Stimulated activated CD4-positive, alpha-beta T cell treated with anti-CD3 and anti-CD28 coated beads, TNF-alpha, amount 100 ng/mL, for 1 hour (primary cell): ENCODE measurements at regions not wholly inside any gene's neighbourhood (a gene's known extent, or its start where the extent isn't known, plus 50 kb on each side); places are given as distances from the start of the nearest gene placed in this dataset.

Source experiments
- DNase-seq, 3 donors: peaks; one replicate each; pipeline ENCODE4 v3.0.0-alpha.2; 2020; ENCODE audit warnings: low read depth in 3 of 3, low spot score in 1 of 3

GRCh38 chr10:81008726-81009125, 471.0 kb downstream of the SH2D4B start:
- no peak for DNase-seq

- no peak for DNase-seq
These were observed 471.6 kb downstream of the SH2D4B start for GRCh38 chr10:81009296-81009695.

DNA sequence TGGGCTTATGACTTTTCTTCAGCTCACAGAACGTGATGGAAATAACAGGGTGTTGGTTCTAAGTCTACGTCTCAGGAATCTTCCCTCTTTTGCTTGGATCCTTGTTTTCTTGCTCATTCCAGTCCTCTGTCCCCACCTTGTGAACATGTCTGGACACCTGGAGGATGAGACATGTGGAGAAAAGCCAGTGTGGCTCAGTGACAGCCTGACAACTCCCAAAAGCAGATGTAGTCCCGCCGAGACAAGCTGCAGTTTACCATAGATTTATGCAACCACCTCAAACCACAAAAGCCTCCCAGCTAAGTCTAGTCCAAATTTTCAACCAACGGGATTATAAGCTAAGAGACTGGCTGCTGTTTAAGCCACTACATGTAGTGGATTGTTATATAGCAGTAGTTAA, 476.1 kb downstream of the SH2D4B start:
- no peak for DNase-seq

- no peak for DNase-seq
These were observed 481.6 kb downstream of the SH2D4B start for GRCh38 chr10:81019029-81019890.

DNA sequence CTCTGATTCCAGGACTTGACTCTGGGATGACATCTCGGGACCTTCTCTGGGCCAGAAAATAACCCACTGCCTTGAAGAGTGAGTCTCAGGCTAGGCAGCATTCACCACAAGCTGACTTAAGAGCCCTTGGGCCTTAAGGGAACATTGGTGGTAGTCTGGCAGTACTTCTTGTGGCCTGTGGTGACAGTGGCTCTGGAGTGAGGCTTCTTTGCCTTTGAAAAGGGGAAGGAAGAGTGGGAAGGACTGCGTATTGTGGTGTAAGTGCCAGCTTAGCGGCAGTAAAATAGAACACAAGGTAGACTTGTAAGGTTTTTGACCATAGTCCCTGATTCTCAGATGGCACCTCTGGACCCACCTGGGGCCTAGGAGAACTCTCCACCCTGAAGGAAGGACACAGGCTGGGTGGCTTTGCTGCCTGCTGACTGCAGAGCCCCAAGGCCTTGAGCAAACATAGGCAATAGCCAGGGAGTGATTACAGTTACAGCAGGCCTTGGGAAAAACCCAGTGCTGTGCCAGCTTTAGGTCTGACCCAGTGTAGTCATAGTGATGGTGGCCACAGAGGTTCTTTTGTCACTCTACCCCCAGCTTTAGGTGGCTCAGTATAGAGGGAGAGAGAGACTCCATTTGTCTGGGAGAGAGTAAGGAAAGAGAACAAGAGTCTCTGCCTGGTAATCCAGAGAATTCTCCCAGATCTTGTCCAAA, 483.9 kb downstream of the SH2D4B start:
- DNase-seq: no peak

- DNase-seq: no peak
These were observed 488.9 kb downstream of the SH2D4B start for GRCh38 chr10:81026591-81026990.

- DNase-seq: no peak
These were observed 489.5 kb downstream of the SH2D4B start for GRCh38 chr10:81027223-81027622.

GRCh38 chr10:81027706-81028105, 490.0 kb downstream of the SH2D4B start:
- DNase-seq: no peak

GRCh38 chr10:81031774-81032173, 494.1 kb downstream of the SH2D4B start:
- no peak for DNase-seq

GRCh38 chr10:81034383-81034782, 496.7 kb downstream of the SH2D4B start:
- DNase-seq: no peak

GRCh38 chr10:81036257-81036656, 498.6 kb downstream of the SH2D4B start:
- no peak for DNase-seq

- no peak for DNase-seq
These were observed 502.3 kb downstream of the SH2D4B start for GRCh38 chr10:81040031-81040430.

DNA sequence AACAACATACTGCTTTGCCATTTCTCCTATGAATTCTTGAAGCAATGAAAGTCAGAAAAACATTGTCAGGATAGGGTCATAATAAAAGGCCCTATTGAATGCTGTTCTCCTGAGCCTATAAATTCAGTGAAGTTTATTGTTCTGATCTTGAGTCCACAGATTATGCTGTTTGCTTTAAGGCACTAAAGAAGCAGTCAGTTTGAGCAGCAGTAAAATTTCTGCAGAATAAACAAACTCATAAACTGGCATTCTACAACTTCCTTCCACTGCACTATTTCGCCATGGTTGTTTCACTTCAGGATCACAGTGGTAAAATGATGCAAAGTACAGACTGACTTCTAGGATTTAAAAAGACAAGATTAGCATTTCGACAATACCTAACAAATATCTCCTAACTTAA, 503.2 kb downstream of the SH2D4B start:
- DNase-seq: no peak

- no peak for DNase-seq
These were observed 504.9 kb downstream of the SH2D4B start for GRCh38 chr10:81042647-81043046.

DNA sequence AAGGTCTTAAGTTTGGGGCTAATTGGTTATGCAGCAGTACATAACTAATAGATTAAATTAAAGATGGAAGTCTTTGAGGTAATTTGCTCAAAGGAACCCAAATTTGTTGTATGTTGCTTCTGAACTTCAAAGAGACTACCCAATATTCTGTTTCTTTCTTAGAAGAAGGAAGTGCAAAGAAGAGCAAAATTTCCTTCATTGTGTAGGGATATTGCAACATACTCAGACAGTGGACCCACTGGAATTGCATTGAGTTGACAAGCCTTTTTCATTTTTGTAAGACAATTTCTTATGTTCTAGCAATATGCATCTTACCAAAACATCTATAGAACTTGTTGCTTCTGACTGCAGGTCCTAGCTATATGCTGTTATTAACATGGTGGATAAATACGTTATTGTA, 527.8 kb downstream of the SH2D4B start:
- no peak for DNase-seq

- no peak for DNase-seq
These were observed 530.8 kb downstream of the SH2D4B start for GRCh38 chr10:81068460-81068859.

DNA sequence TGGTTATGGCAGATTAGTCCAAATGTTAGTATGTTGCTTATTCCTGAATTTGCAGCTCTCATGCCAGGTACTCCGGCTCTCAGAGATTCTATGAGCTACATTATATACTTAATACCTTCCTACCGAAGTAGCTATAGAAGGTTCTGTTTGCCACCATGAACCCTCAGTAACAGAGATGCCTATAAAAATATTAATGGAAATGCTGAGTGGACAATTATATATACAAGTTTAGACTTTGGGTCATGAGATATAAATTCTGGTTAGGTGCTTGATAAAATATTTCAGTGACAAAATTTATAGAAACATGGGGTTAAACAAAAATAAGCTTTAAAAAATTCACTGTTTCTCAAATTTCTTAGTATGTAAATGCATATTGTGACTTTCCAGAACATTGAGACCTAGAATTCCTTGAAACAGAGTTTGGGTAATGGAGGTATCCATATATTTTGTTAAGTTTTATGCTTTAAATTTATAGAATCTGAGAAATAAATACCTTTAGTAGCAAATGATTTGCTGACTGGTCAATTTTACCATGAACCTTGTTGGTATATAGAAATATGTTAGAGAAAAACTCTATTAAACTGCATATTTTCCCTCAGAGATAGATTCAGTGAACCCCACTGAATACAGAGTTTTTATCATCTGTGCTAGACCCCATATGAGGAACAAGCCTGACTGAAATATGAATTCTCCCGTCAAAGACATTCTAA, 533.5 kb downstream of the SH2D4B start:
- DNase-seq: no peak

- no peak for DNase-seq
These were observed 535.5 kb downstream of the SH2D4B start for GRCh38 chr10:81073155-81073554.

DNA sequence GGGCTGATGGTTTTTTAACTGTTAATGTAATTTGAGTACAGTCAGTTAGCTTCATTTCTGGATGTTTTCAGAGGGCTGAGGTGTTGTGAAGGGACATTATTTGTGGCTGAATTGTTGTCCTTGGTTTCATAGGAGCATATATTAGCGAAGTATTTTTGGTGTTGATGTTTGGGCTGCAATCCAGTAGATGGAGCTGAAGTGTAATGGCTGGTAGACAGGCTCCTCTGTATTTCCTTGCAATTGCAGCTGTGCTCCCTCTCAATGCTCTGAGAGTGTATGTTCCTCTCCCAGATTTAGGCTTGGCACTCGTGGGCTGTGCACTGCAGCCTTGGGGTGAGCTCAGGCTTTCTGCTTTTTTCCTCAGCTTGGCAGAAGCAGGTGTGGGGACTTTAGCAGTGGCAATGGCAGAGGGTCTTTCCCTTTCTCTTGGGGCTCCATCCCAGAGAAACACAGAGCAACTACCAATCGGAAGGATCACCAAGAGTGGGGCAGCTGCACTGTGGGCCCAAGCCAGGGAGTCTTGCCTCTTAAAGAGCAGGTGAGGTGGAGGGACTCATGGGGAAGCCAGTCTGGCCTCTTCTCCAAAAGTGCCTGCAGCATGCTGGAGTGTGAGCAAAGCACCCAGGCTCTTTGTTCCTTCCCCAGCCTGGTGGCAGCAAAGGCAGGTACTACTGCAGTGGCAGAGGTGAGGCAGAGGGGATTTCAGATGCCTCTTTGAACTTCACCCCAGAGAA, 544.4 kb downstream of the SH2D4B start:
- no peak for DNase-seq

DNA sequence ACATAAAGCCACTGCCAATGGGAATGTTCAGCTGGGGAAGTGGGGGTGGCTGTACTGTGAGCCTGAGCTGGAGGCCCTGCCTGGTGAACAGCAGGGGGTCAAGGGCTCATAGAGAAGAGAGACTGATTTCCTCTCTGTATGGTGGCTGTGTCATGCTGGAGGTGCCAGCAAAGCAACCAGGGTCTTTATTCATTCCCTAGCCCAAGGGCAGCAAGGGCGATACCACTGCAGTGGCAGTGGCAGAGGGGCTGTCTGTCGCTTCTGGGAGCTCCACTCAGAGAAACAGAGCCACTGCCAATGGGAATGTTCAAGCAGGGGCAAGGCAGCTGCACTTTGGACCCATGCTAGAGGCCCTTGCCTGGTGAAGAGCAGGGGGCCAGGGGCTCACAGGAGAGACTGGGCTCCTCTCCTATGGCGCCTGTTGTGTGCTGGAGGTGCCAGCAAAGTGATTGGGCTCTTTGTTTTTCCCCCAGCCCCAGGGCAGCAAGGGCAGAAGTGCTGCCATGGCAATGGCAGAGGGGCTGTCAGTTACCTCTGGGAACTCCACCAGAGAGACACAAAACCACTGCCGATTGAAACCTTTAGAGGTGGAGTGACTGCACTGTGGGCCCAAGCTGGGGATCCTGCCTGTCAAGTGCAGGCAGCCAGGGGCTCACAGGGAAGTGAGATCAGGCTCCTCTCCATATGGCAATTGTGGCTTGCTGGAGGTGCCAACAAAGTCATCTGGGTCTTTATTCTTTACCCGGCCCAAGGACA, 545.1 kb downstream of the SH2D4B start:
- no peak for DNase-seq

GRCh38 chr10:81093056-81093455, 555.4 kb downstream of the SH2D4B start:
- DNase-seq: no peak
